BE2C (cell line): ENCODE measurements at regions not wholly inside any gene's neighbourhood (a gene's known extent, or its start where the extent isn't known, plus 50 kb on each side); places are given as distances from the start of the nearest gene placed in this dataset.

ENCODE experiments used
- DNase-seq: peaks from one replicate; pipeline ENCODE4 v3.0.0-alpha.2; 2020
- H3K27me3 ChIP-seq: fragments of 250-450 bp; sonication (Bioruptor Pico); 2 replicates; pipeline ENCODE4 v1.5.1; 2020; ENCODE audit warnings: mild to moderate bottlenecking
- H3K36me3 ChIP-seq: fragments of 250-450 bp; sonication (Bioruptor Pico); 2 replicates; pipeline ENCODE4 v1.5.1; 2020; ENCODE audit warnings: mild to moderate bottlenecking
- H3K4me1 ChIP-seq: fragments of 250-450 bp; sonication (Bioruptor Pico); 2 replicates; pipeline ENCODE4 v1.5.1; 2020
- H3K4me3 ChIP-seq: 2 replicates; pipeline ENCODE4 v1.5.1; 2011; ENCODE audit warnings: low read depth, low read length
- H3K9me3 ChIP-seq: fragments of 250-450 bp; sonication (Bioruptor Pico); 2 replicates; pipeline ENCODE4 v1.5.1; 2020
- CTCF ChIP-seq: IDR thresholded peaks from 2 replicates; pipeline ENCODE4 v1.5.1; 2012; ENCODE audit warnings: mild to moderate bottlenecking, low read depth, low read length

DNA sequence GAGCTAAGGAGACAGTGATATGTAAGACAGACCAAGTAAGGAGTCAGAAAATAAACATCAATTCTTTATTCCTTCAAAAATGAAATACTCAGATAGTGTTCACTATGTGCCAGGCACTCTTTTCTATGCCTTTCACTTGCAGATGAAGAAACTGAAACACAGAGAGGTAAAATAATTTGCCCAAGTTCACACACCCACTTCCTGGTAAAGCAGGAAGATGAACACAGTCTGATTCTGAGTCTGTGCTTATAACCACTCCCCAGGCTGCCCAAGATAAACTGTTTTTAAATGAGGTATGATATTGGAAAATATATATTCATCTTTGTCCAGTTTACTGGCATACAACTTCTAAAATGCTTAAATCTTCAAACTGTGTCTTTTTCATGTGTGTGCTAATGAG lies 294.4 kb upstream of the NPVF start:
- H3K4me3 ChIP-seq: no peak overlapping the region
- no peaks in the 10 kb centered on the region for H3K36me3 ChIP-seq
- TF ChIP-seq CTCF: no peak
- no peaks in the 10 kb centered on the region for H3K9me3 ChIP-seq
- no peaks in the 10 kb centered on the region for H3K27me3 ChIP-seq
- no peaks in the 10 kb centered on the region; the same call in none of the 2 replicates for H3K4me1 ChIP-seq
- DNase-seq: no peak

DNA sequence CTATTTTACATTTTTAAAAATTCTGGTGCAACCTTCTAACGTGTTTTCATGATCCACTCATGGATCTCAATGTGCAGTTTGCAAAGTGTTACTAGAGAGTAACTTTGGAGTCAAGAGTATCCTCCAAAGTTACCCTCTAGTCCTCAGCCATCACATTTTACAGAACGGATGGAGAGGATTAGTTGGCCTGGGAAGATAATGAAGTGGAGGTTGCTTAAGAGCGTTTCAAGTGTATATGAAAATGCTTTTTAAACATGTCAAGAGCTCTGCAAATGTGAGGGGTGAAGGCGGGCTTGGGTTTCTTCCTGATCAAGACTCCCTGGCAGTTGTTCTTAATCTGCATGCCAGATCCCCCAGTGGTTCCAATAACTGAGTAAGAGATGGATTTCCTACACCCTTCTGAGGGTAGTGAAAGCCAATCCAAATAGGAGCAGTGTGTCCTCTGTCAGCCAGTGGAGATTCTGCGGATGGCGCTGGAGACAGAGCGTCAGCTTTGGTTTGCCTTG lies 299.4 kb upstream of the NPVF start:
- no peak for TF ChIP-seq CTCF
- H3K27me3 ChIP-seq: no peaks in the 10 kb centered on the region
- H3K9me3 ChIP-seq: no peaks in the 10 kb centered on the region

DNA sequence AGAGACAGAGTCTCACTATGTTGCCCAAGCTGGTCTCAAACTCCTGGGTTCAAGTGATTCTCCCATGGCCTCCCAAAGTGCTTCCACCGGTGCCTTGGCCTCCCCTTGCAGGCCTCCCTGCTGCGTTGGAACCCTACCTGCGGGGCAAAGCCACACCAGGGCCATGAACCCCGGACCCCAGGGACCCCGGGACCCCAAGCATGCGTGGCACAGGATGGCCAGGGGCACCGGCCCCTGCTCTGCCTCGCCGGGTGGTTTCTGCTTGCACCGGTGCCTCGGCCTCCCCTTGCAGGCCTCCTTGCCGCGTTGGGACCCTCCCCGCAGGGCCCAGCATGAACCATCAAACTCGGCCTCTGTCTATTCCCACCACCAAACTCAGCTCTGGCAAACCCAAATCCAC lies 301.0 kb upstream of the NPVF start:
- Histone ChIP-seq H3K36me3 (no peaks in the 10 kb centered on the region), H3K4me1 (no peaks in the 10 kb centered on the region), H3K9me3 (no peaks in the 10 kb centered on the region), H3K4me3 (no peak overlapping the region), H3K27me3 (no peaks in the 10 kb centered on the region)
- no peak for TF ChIP-seq CTCF
- DNase-seq: no peak

More for the DNA sequence above, 299.4 kb upstream of the NPVF start:
- no peak overlapping the region for H3K4me3 ChIP-seq
- H3K4me1 ChIP-seq: no peaks in the 10 kb centered on the region
- no peak for DNase-seq
- no peaks in the 10 kb centered on the region for H3K36me3 ChIP-seq

DNA sequence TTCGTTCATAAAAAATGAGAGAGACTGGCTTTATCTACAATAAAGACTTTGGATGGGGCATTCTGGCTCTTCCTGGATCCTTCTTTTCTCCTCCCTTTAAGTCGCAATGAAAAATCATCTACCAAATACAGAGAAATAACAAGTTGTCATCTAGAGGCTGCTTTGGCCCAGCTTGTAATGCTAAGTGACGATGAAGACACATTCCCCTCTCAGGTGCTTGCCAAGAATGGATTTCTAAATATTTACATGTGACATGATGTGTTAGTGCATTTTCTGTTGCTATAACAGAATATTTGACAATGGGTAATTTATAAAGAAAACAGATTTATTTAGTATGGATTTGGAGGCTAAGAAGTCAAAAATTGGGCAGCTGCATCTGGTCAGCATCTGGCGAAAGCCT lies 308.6 kb upstream of the NPVF start:
- Histone ChIP-seq H3K9me3 (no peaks in the 10 kb centered on the region), H3K27me3 (no peaks in the 10 kb centered on the region; the same call in 1 of the 2 replicates), H3K36me3 (no peaks in the 10 kb centered on the region), H3K4me3 (no peak overlapping the region), H3K4me1 (no peaks in the 10 kb centered on the region)
- no peak for DNase-seq
- TF ChIP-seq CTCF: no peak

DNA sequence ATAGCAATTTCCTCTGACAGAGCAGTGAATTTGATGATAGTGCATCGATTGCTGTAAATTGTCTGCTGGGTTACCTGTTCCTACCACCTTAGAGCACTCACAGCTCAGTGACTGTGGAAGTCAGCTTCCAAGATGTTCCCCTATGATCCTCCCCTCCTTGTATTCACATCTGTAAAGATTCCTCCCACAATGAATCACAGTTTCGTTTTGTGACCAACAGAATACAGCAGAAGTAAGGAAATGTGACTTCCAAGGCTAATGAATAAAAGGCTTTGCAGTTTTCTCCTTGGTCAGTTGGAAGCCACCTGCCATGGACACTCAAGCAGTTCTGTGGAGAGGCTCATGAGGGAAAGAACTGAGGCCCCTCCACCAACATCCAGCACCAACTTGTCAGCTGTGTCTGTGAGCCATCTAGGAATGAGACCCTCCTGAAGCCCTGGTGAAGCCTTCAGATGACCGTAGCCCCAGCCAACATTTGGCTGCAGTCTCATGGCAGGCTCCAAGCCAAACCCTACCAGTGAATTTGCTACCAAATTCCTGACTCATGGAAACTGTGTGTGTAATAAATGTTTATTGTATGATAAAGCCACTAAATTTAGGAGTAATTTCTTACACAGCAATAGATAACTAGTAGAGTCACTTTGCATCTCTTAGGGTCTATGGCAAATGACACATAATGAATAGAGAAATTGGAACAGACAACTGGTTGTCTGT lies 309.5 kb upstream of the NPVF start:
- no peak for TF ChIP-seq CTCF
- no peaks in the 10 kb centered on the region; the same call in none of the 2 replicates for H3K27me3 ChIP-seq
- no peak for DNase-seq
- no peaks in the 10 kb centered on the region for H3K36me3 ChIP-seq
- H3K4me1 ChIP-seq: no peaks in the 10 kb centered on the region
- no peaks in the 10 kb centered on the region for H3K9me3 ChIP-seq
- H3K4me3 ChIP-seq: no peak overlapping the region

DNA sequence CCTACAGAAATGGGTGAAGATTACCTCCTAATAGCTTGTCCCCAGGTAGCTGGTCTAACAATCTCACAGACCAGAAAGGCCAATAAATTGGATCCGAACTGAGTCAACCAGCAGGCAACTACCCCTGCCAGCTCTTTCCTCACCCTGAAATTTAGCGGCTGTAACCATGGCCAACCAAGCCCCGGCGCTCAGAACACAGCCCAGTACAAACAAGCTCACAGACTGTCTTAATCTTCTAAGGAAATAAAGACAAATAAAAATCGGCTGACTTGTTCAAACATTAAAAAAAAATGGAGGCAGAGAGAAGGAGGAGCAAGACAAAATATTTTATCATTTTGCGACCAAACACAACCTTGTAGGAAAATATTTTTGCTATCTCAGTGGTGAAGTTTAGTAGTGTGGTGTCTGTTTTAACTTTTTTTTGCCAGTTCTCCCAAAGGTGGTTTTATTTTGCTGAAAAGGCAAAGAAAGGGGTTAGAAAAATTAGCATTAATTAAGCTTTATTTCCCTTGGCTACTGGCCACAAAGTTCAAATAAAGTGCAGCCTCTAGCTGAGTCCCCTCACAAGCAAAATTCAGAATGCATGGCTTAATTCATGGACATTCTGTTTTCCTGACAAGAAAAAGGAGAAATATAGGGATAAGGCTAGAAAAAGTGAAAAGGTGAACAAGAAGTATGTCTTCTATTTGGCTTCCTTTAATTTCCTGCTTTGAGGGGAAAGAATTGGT lies 313.0 kb upstream of the NPVF start:
- peaks cover 12% of the 10 kb centered on the region for H3K27me3 ChIP-seq
- H3K9me3 ChIP-seq: no peaks in the 10 kb centered on the region
- H3K4me1 ChIP-seq: no peaks in the 10 kb centered on the region
- no peak for DNase-seq
- no peak for TF ChIP-seq CTCF
- H3K36me3 ChIP-seq: no peaks in the 10 kb centered on the region
- no peak overlapping the region for H3K4me3 ChIP-seq
